ENCODE measurements at regions not wholly inside any gene's neighbourhood (a gene's known extent, or its start where the extent isn't known, plus 50 kb on each side); places are given as distances from the start of the nearest gene placed in this dataset.
"Not testable (repeated sequence)": the region's sequence is repeated elsewhere in the genome, so short reads cannot be mapped to it uniquely, and the experiment has no call there.

DNA sequence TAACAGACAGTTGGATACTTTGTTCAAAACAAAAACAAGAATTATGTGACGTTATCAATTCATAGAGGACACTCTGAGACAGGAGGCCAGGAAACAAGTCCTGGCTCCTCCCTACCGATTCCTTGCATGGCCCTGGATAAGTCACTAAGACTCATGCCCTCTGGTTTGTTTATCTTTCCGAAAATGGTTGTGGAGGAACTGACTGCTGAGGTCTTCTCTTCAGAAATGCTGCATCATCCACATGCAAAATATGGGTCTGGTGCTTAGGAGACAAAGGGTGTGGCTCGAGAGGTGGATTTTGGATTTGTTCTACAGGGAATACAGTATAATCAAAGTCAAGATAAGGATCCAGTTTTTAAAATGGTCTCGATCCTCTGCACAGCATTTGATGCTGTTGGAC lies 130.9 kb downstream of the RELL1 start:
- TF ChIP-seq, protein P1, sequence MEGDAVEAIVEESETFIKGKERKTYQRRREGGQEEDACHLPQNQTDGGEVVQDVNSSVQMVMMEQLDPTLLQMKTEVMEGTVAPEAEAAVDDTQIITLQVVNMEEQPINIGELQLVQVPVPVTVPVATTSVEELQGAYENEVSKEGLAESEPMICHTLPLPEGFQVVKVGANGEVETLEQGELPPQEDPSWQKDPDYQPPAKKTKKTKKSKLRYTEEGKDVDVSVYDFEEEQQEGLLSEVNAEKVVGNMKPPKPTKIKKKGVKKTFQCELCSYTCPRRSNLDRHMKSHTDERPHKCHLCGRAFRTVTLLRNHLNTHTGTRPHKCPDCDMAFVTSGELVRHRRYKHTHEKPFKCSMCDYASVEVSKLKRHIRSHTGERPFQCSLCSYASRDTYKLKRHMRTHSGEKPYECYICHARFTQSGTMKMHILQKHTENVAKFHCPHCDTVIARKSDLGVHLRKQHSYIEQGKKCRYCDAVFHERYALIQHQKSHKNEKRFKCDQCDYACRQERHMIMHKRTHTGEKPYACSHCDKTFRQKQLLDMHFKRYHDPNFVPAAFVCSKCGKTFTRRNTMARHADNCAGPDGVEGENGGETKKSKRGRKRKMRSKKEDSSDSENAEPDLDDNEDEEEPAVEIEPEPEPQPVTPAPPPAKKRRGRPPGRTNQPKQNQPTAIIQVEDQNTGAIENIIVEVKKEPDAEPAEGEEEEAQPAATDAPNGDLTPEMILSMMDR (IDR thresholded peaks at IDR 0.05), result no peak
- Histone ChIP-seq H3K4me1 (no peaks in the 10 kb centered on the region), H3K9me3 (peaks cover 0 to 17% of the 10 kb centered on the region in 2 donors), H3K27ac (no peak overlapping the region), H3K4me3 (no peak overlapping the region), H3K36me3 (no peaks in the 10 kb centered on the region), H3K27me3 (no peaks in the 10 kb centered on the region)
- intact Hi-C loops (cut with DNase I), result no loop called here
- no peak for ATAC-seq
- DNase-seq, result no peak

DNA sequence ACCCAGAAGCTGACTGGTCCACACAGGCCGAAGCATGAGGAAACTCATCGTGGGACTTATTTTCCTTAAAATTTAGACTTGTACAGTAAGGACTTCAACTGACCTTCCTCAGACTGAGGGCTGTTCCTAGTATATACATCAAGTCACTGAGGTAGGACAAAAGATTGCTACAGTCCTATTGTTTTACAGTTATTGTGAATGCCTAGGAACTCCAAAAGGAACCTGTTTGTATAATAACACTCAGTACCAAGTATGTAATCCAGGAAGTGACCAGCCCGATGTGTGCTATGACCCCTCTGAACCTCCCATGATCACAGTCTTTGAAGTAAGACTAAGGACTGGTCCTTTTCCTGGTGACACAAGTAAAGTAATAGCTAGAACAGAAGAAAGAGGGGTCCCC lies 136.3 kb downstream of the RELL1 start:
- peaks cover 0 to 19% of the 10 kb centered on the region in 2 donors for H3K9me3 ChIP-seq
- intact Hi-C loops (cut with DNase I); H3K27me3 ChIP-seq: not testable (repeated sequence)

DNA sequence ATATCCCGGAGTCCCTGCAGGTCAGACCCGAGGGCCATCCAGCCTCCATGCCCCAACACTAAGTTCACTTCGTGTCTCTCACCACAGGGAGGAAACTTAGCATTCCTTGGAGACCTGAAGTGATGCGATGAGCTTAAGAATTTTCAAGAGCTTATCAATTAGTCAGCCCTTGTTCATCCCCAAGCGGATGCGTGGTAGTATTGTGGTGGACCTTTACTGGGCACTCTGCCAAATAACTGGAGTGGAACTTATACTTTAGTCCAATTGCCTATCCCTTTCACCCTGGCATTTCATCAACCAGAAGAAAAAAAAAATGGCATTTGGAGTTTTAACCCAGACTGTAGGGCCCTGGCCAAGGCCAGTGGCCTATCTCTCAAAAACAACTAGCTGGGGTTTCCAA lies 137.1 kb downstream of the RELL1 start:
- peaks cover 0 to 19% of the 10 kb centered on the region in 2 donors for H3K9me3 ChIP-seq
- TF ChIP-seq, protein P1 (IDR thresholded peaks at IDR 0.05), result no peak
- H3K4me1 ChIP-seq, result no peaks in the 10 kb centered on the region
- H3K4me3 ChIP-seq, result no peak overlapping the region
- DNase-seq (no peak), ATAC-seq (no peak)
- H3K36me3 ChIP-seq, result no peaks in the 10 kb centered on the region
- H3K27ac ChIP-seq, result no peak overlapping the region
- no peaks in the 10 kb centered on the region for H3K27me3 ChIP-seq
- intact Hi-C loops (cut with DNase I), result no loop called here

More for the DNA sequence above, 136.3 kb downstream of the RELL1 start:
- not testable (repeated sequence) for DNase-seq, H3K4me3 ChIP-seq, H3K4me1 ChIP-seq, H3K36me3 ChIP-seq, H3K27ac ChIP-seq, ATAC-seq

DNA sequence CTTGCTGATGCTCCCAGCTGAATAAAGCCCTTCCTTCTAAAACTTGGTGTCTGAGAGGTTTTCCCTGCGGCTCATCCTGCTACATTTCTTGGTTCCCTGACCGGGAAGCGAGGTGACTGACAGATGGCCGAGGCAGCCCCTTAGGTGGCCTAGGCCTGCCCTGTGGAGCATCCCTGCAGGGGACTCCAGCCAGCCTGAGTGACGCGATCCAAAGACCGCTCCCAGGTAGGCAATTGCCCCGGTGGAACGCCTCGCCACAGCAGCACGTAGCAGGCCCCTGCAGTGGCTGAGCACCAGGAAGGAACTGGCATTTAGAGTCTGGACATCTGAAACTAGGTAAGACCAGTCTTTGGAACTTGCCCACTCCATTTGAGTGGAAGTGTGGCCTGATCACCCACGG lies 139.6 kb downstream of the RELL1 start:
- no peak overlapping the region for H3K4me3 ChIP-seq
- intact Hi-C loops (cut with DNase I), result no loop called here
- ATAC-seq, result no peak
- no peak for DNase-seq
- no peaks in the 10 kb centered on the region for H3K4me1 ChIP-seq
- peaks cover 0 to 2% of the 10 kb centered on the region in 2 donors for H3K9me3 ChIP-seq
- H3K36me3 ChIP-seq, result no peaks in the 10 kb centered on the region
- no peaks in the 10 kb centered on the region for H3K27me3 ChIP-seq
- TF ChIP-seq, protein P1 (IDR thresholded peaks at IDR 0.05), result no peak
- H3K27ac ChIP-seq, result no peak overlapping the region

DNA sequence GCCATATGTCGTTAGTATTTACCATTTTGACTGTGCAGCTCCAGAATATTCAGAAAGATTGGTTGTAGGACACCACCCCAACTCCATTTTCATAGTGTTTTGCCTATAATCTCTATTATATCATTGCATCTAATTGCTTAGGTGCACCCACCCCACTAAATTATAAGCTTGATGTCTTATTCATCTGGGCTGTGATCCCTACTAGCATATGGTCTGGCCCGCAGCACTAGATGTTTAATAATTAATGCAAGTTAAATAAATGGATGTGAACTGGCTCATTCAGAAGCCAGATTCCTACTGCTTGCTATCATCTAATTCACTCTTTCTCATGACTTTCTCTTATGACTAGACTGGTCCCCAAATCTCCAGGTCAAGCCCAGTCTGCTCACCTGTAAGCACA lies 143.5 kb downstream of the RELL1 start:
- Histone ChIP-seq H3K36me3 (no peaks in the 10 kb centered on the region), H3K4me1 (no peaks in the 10 kb centered on the region), H3K27me3 (no peaks in the 10 kb centered on the region), H3K9me3 (peaks cover 0 to 2% of the 10 kb centered on the region in 2 donors), H3K4me3 (no peak overlapping the region), H3K27ac (no peak overlapping the region)
- TF ChIP-seq, protein P1 (IDR thresholded peaks at IDR 0.05), result no peak
- no peak for DNase-seq
- intact Hi-C loops (cut with DNase I), result no loop called here
- no peak for ATAC-seq

DNA sequence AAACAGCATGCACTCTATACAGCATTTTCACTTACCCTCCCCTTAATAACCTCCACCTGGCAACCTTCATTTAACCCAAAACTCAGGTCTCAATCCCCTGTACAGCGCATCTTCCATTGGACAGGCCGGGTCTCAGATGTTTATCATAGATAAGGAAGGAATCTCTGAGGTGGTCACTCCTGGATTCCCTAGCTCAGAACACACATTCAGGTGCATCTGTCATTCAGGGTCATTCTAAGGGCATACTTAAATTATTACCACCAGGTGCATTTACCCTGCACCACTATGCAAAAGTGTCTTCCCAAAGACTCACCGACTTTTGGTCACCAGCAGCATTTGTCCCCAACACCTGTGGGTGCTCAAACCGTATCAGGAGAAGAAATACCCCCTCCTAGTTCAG lies 144.2 kb downstream of the RELL1 start:
- H3K4me3 ChIP-seq, result no peak overlapping the region
- H3K4me1 ChIP-seq, result no peaks in the 10 kb centered on the region
- TF ChIP-seq, protein P1 (IDR thresholded peaks at IDR 0.05), result no peak
- ATAC-seq (no peak), DNase-seq (no peak)
- no peaks in the 10 kb centered on the region for H3K36me3 ChIP-seq
- peaks cover 0 to 2% of the 10 kb centered on the region in 2 donors for H3K9me3 ChIP-seq
- no peak overlapping the region for H3K27ac ChIP-seq
- intact Hi-C loops (cut with DNase I), result no loop called here
- H3K27me3 ChIP-seq, result no peaks in the 10 kb centered on the region
